HG03196 (cell line): ENCODE measurements at regions not wholly inside any gene's neighbourhood (a gene's known extent, or its start where the extent isn't known, plus 50 kb on each side); places are given as distances from the start of the nearest gene placed in this dataset.
"Not testable (repeated sequence)": the region's sequence is repeated elsewhere in the genome, so short reads cannot be mapped to it uniquely, and the experiment has no call there.

ENCODE experiments used
- ATAC-seq: cut with Tn5 transposase; IDR thresholded peaks from one replicate; pipeline ENCODE4 v1.9.1; 2021; ENCODE audit not compliant: unreplicated experiment

DNA sequence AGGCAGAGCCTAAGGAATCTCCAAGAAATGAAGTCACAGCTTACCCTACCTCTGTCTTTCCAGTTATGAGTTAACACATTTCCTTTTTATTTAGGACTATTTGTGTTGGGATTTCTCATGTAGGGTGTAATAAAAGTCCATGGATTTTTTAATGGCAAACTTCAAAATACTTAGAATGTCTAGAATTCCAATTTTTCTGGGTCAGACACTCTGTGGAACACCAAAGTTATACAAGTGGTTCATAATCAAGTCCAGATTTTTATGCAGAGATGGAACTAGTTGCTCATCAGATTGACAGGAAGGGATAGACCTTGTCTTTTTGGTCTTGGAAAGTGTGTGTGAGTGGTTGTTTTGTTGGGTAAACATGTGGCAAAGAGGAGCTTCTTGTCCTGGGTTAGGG is 69.8 kb upstream of the ADRA1D start:
- no peak for ATAC-seq

DNA sequence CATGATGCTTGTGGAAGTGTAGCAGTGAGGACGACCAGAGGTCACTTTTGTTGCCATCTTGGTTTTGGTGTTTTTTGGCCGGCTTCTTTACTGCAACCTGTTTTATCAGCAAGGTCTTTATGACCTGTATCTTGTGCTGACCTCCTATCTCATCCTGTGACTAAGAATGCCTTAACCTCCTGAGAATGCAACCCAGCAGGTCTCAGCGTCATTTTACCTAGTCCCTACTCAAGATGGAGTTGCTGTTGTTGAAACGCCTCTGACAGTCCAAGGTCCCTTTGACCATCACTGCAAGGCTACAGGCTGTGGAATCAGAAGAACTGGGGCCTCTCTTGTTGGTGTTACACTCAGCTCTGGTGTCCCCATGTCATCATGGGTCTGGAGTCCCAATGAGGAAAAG is 61.5 kb upstream of the ADRA1D start:
- not testable (repeated sequence) for ATAC-seq

DNA sequence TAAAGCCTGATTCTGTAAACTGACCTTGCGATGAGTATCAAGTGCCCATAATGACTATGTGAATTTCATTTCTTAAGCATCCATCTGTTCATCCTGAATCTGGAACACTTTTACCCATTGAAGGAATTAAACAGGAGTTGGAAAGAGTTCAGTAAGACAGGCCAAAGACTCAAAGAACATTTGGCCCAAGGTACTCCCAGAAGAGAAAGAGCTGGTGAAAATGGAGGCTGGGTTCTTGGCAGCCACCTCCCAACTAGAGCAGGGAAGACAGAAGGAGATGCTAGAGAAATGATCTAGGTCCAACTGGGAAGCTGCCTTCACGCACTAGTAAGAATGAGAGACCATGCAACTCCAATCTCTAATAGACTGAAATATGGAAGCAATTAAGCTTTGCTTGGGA is 57.1 kb upstream of the ADRA1D start:
- no peak for ATAC-seq

DNA sequence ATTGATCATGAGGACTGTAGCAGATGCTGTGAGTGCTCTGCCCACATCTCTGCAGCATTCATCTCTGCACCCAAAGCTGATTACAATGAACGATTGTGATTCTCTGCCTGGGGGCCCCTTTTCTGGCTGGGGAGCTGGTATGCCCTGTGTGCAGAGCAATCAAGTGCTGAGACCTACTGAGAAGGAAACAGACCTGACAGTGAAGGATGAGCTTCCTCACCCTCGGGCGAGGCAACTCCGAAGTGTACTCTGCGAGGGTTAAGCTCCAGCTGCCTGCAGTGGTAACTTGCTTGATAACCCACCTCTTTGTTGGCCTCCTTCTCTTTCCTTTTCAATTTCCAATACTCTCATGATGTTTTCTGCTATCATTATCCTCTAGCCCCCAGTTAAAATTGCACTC is 56.0 kb upstream of the ADRA1D start:
- ATAC-seq: no peak

DNA sequence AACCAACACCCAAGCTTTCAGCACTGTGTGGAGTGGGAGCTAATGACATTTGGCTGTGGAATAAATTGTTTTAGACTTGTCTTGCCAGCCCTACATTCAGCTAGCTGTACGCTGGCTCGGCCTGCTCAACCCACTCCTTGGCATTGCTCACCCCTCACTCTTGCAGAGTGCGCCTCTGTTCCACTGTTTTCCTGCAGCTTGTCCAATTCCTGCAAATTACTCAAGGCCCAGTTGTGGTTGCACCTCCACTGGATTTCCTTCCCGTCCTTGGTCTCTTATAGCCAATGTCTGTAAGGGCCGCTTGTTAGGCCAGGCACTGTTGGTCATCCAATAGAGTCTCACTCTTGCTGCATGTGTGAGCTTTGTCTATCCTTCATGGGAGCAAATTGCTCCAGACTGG is 55.5 kb upstream of the ADRA1D start:
- no peak for ATAC-seq

DNA sequence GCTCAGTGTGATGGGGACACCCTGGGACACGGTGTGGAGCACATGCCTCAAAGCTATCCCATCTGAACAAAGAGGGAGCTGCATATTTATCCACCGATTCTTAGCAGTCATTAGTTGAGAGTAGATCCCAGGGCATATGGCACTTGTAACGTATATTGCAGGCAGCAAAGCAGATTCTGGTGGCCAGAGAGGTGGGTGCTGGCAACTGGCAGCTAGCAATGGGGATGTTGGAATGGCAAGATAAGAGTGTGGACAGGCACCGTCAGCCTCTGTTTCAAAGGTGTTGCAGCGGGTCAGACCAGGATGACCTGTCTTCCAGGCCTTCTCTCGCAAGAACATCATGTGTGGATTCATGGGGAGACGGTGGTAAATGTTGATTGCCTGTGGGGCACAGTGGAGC is 54.0 kb upstream of the ADRA1D start:
- ATAC-seq: no peak

DNA sequence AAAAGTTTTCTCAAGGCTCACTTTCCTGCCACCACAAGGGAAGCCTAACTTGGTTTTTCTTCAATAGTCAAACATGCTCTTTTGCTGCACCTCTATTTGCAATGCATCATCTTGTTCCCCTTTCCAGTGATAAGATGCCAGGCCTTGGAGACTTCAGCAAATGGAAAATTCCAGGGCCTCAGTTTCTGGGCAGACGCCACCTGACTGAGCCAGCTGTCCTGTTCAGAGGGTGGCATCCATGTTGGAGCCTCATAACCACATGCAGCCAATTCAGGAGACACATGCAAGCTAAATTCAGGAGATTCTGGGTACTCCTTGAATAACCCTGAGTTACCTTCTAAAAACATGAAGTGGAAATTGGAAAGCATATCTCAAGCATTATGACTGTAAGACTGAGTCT is 51.8 kb upstream of the ADRA1D start:
- ATAC-seq: no peak

DNA sequence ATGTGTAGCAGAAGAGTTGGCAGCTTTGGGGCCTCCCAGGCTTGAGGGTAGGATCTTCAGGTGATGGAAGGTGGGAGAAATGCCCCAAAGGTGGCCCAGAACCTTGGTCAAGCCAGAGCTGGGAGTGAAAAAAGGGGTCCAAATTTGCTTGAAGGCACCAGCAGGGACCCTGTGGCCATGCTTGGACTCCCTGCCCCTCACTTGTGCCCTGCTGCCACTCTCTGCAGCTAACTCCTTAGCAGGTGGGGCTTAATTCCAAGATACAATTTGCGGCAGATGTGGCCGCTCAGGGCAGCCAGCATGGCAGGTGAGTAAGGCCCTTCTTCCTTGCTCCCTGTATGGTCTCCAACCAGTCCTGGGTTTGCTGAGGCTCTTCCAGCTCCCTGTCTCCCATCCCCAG is 51.3 kb upstream of the ADRA1D start:
- ATAC-seq: no peak

DNA sequence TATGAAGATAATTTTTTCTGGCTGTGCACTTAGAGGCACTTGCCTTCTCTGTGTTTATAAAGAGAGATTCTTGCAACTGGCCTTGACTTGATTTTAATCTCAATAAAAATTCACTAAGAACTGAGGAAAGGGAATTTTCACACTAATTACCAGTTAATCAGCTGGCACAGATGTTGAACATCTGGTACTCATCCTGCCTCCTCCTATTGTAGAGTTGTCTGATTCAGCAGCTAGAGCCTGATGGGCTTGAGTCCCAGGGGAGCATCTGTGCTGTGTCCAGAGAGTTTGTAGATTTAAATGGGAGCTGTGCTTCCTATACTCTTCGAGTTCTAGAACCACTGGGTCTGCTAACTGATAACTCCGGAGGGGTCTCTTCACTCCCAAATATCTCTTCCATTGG is 50.7 kb upstream of the ADRA1D start:
- no peak for ATAC-seq

DNA sequence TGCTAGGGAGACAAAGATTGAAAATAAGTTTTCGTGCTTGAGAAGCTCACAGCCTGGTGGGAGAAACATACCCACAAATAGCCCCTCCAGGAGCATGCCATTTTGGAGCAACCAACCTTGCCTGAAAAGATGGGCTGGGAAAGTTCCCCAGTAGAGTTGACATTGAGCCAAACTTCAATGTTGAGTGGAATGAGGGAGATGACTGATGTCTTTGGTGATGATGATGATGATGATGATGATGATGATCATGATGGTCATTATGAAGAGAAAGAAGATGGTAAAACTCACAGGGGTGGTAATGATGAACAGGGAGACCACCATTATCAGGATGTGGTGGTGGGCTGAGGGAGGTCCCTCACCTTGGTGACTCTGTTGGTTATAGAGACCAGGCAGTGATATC is 50.1 kb upstream of the ADRA1D start:
- no peak for ATAC-seq
